Psoas muscle (tissue), 7 donors: ENCODE measurements at regions not wholly inside any gene's neighbourhood (a gene's known extent, or its start where the extent isn't known, plus 50 kb on each side); places are given as distances from the start of the nearest gene placed in this dataset.

Experiments
- ATAC-seq, 4 donors: fragments of 200-7000 bp; cut with Tn5 transposase; one replicate each; pipeline ENCODE4 v1.9.1; 2020; ENCODE audit warnings: moderate library complexity in 3 of 4, mild to moderate bottlenecking in 2 of 4
- DNase-seq, 2 donors: peaks; one replicate each; pipeline ENCODE4 v3.0.0-alpha.2; 2020
- H3K27ac ChIP-seq: fragments of 200-600 bp; one replicate; pipeline ENCODE4 v1.8.0; 2022
- H3K27me3 ChIP-seq, 3 donors: fragments of 200-600 bp in 1 of 3; one replicate each; pipeline versions ENCODE4 v1.6.1 to v1.8.0; 2013 to 2022; ENCODE audit warnings: low read length in 2 of 3, mild to moderate bottlenecking in 2 of 3, moderate library complexity in 1 of 3; ENCODE audit not compliant: insufficient read depth in 3 of 3
- H3K36me3 ChIP-seq, 2 donors: fragments of 200-600 bp in 1 of 2; one replicate each; pipeline versions ENCODE4 v1.6.1 to v1.8.0; 2013 to 2022; ENCODE audit warnings: low read depth in 1 of 2, mild to moderate bottlenecking in 1 of 2, moderate library complexity in 1 of 2; ENCODE audit not compliant: insufficient read depth in 1 of 2
- H3K4me1 ChIP-seq: fragments of 200-600 bp; one replicate; pipeline ENCODE4 v1.8.0; 2022
- H3K4me3 ChIP-seq: fragments of 200-600 bp; one replicate; pipeline ENCODE4 v1.8.0; 2022; ENCODE audit warnings: mild to moderate bottlenecking
- H3K9me3 ChIP-seq: fragments of 200-600 bp; one replicate; pipeline ENCODE4 v1.8.0; 2022
- CTCF ChIP-seq: fragments of 200-600 bp; IDR thresholded peaks from one replicate; pipeline ENCODE4 v1.8.0; 2022; ENCODE audit warnings: antibody characterized with exemption
- WGBS, 3 donors: extraction: QIAGEN DNeasy Blood & Tissue Kit; methylation state at CpG; one replicate each; pipeline versions ENCODE4 v1.1.6 to v1.1.7; 2013; 5-methylcytosine and 5-hydroxymethylcytosine counted together
- intact Hi-C, 2 donors: fragments of 100-400 bp; cut with DNase I; formaldehyde crosslinking; loops; one replicate each; pipeline versions ENCODE4 v1.11.0 to v1.14.2; 2022
- donor health status: healthy with polysubstance abuse.
- donor health status: DM: no; HTN: no; CAD: no; lungs with moderate emphysema.
- donor health status: Bipolar disorder and iron deficiency.
- donor health status: healthy.
- donor health status: DM: yes; HTN: yes; CAD: no.
- donor health status: DM: no; HTN: no; CAD: no.
- donor health status: DM: yes; HTN: yes; CAD: no.

GRCh38 chr20:56828402-56828801 is 199.3 kb downstream of the TFAP2C start:
- Histone ChIP-seq H3K27ac (no peak overlapping the region), H3K36me3 (no peaks in the 10 kb centered on the region), H3K9me3 (no peaks in the 10 kb centered on the region), H3K4me3 (no peak overlapping the region), H3K27me3 (no peaks in the 10 kb centered on the region), H3K4me1 (no peaks in the 10 kb centered on the region)
- ATAC-seq (no peak), DNase-seq (no peak)
- no peak for TF ChIP-seq CTCF
- 91 to 92% (median 91%) methylated on average over 9 of the region's 9 CpGs for WGBS, 3 donors
- intact Hi-C loops: no loop called here

GRCh38 chr20:56829788-56830385 is 200.8 kb downstream of the TFAP2C start:
- no peak overlapping the region for H3K27ac ChIP-seq
- WGBS, 3 donors: 26 to 31% (median 30%) methylated on average over 17 of the region's 17 CpGs
- H3K9me3 ChIP-seq: no peaks in the 10 kb centered on the region
- no peak for TF ChIP-seq CTCF
- H3K27me3 ChIP-seq: no peaks in the 10 kb centered on the region
- H3K36me3 ChIP-seq: no peaks in the 10 kb centered on the region
- no peak for DNase-seq
- ATAC-seq: no peak
- intact Hi-C loops: no loop called here
- no peaks in the 10 kb centered on the region for H3K4me1 ChIP-seq
- H3K4me3 ChIP-seq: no peak overlapping the region

- no peaks in the 10 kb centered on the region for H3K36me3 ChIP-seq
- no peaks in the 10 kb centered on the region for H3K4me1 ChIP-seq
- WGBS, 3 donors: 49 to 51% (median 50%) methylated on average over 4 of the region's 4 CpGs
- H3K4me3 ChIP-seq: no peak overlapping the region
- no peak overlapping the region for H3K27ac ChIP-seq
- no peak for TF ChIP-seq CTCF
- ATAC-seq (no peak), DNase-seq (no peak)
- no peaks in the 10 kb centered on the region for H3K27me3 ChIP-seq
- no peaks in the 10 kb centered on the region for H3K9me3 ChIP-seq
- intact Hi-C loops: no loop called here
These were observed 202.7 kb downstream of the TFAP2C start for GRCh38 chr20:56831795-56832194.

- Histone ChIP-seq H3K27me3 (no peaks in the 10 kb centered on the region), H3K36me3 (no peaks in the 10 kb centered on the region), H3K27ac (no peak overlapping the region), H3K9me3 (no peaks in the 10 kb centered on the region), H3K4me1 (no peaks in the 10 kb centered on the region), H3K4me3 (no peak overlapping the region)
- DNase-seq (no peak), ATAC-seq (no peak)
- 76 to 86% (median 76%) methylated on average over 5 of the region's 5 CpGs for WGBS, 3 donors
- no peak for TF ChIP-seq CTCF
- intact Hi-C loops: no loop called here
These were observed 204.3 kb downstream of the TFAP2C start for GRCh38 chr20:56833427-56833826.

- Histone ChIP-seq H3K27me3 (no peaks in the 10 kb centered on the region), H3K36me3 (no peaks in the 10 kb centered on the region), H3K9me3 (no peaks in the 10 kb centered on the region), H3K4me1 (no peaks in the 10 kb centered on the region), H3K27ac (no peak overlapping the region), H3K4me3 (no peak overlapping the region)
- no peak for ATAC-seq
- 39 to 45% (median 44%) methylated on average over 4 of the region's 4 CpGs for WGBS, 3 donors
- TF ChIP-seq CTCF: no peak
- intact Hi-C loops: no loop called here
- no peak for DNase-seq
These were observed 206.9 kb downstream of the TFAP2C start for GRCh38 chr20:56835829-56836550.
